GM21367 (cell line): ENCODE measurements at regions not wholly inside any gene's neighbourhood (a gene's known extent, or its start where the extent isn't known, plus 50 kb on each side); places are given as distances from the start of the nearest gene placed in this dataset.
"Not testable (repeated sequence)": the region's sequence is repeated elsewhere in the genome, so short reads cannot be mapped to it uniquely, and the experiment has no call there.

Source experiments
- ATAC-seq: cut with Tn5 transposase; IDR thresholded peaks from one replicate; pipeline ENCODE4 v1.9.1; 2021; ENCODE audit not compliant: unreplicated experiment

DNA sequence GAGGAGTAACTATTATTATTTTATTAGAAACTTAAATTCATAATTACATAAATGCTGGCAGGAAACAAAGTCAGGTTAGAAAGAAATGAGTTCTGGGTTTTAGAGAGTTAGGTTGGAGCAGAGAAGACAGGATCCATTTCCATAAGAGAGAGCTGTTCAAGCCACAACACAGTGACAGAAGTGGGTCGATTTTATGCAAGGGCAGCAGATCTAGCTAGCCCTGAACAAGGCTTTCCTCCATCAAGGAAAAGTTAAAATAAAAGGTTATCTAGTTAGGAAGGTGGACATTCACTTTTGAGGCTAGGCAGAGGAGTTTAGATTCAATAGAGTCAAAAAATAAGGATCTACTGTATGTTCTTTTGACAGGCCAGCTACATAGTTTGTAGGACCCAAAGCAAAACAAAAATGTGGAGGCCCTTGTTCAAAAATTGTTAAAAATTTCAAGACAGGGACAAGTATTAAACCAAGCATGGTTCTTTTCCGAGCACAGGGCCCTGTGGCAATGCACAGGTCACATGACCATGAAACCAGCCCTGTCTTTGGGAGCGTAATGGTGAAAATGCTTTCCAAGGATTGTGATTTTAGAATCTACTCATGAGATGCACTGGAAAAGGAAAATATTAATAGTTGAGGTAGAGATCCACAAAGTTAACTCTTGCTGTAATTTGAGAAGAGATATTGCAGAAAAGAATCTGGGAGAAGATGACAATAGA, 91.2 kb upstream of the CREB1 start:
- no peak for ATAC-seq

- ATAC-seq = not testable (repeated sequence)
These were observed 89.9 kb upstream of the CREB1 start for GRCh38 chr2:207439881-207440280.

DNA sequence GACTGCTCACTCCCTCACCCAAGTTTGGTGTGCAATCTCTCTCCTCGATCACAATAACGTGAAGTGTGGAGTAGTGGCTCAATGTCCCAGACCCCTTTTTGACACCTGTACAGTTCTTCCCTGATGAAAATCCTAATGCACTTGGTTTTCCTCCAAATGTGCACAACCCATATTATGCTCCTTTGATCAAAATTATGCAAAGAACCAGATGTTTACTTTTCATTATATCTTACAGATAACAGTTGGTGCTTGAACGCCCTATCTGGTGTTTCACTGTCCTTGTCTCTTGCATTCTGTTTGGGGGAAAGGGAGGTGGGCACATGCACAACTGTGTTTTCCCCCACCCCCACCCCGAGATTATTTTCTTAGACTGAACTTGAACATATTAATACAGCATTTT, 85.0 kb upstream of the CREB1 start:
- ATAC-seq = no peak

DNA sequence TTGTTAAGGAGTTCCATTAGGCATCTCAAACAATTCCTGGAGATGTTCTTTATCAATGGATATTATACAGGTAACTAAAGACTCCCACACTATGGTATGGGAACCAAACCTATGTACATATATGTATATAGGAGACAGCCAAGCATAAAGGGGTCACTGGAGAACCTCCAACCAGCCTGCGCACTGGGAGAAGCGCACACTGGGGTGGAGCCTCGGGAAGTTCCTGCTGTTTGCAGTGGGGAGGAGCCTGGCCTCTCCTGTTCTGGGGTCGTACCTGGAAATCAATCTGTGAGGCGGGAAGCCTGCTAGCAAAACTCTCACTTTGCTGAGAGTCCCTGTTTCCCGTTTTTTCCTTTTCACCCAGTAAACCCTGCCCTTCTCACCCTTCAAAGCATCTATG, 83.1 kb upstream of the CREB1 start:
- ATAC-seq = no peak

DNA sequence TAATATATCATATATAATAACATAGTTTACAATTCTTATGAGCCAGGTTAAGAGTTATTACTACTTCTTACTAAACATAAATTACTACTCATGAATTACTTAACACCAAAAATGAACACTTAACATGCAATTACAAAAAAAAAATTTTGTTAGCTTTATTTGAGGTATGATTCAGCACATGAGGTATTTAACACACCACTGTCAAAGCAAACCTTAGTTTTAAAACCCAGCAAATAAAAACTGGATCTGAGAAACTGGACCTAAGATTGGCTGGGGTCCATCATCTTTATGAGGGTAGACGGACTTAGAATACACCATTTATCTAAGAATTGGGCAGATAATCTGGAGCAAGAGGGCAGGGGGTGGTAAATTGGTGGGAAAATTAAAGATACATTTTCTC, 81.8 kb upstream of the CREB1 start:
- ATAC-seq = no peak

DNA sequence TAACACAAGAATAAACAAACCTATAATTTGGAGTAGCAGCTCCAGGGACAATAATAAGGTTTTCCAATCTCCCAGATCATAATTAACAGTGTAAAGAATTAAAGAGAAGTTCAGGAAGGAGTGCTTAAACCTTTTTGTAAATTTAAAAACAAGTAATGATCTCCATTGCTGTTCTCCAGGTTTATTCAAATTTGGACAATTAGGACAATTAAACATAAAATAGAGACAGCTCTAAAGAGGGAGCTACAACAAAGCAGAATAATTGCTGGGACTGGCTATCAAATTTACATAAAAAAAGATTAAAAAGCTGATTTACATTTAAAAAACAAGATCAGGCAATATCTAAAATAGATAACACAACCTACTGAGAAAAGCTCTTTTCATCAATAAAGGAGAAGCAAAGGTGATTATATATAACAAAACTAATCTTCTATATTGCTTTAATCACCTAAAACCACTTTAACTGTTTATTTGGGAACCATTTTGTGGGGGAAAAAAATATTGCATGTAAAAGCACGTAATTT, 80.1 kb upstream of the CREB1 start:
- no peak for ATAC-seq

DNA sequence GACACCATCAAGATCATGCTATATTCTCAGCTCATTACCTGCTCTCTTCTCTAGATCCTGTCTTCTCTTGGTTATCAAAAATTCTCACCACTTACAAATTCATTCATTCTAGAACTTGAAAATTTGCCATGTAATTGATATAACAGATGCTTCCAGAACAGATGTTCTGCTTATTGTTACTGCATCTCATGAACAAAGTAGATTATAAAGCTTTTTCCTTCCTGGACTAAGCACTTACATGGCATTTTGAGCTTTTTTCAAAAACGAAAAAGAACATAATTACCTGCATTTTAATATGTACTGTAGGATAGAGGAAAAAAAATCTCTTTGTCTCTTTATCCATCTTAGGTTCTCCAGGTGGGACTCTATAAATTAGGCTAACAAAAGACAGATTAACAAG, 79.6 kb upstream of the CREB1 start:
- ATAC-seq = no peak

DNA sequence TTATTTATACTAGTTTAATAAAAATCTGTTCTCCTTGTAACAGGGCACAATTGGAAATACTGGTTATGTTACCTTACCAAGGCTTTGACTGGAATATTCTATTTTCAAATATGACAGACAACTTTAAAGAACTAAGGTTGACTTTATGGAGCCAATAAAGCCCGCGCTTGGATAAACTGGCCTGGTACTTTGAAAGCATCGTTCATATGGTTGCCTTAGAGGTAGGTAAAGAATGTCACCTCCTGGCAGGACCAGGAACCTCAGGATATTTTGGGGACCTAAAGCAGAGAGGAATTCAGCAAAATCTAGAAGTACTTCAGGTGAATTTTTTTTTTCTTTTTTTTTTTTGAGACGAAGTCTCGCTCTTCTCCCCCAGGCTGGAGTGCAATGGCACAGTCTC, 71.2 kb upstream of the CREB1 start:
- ATAC-seq = no peak

DNA sequence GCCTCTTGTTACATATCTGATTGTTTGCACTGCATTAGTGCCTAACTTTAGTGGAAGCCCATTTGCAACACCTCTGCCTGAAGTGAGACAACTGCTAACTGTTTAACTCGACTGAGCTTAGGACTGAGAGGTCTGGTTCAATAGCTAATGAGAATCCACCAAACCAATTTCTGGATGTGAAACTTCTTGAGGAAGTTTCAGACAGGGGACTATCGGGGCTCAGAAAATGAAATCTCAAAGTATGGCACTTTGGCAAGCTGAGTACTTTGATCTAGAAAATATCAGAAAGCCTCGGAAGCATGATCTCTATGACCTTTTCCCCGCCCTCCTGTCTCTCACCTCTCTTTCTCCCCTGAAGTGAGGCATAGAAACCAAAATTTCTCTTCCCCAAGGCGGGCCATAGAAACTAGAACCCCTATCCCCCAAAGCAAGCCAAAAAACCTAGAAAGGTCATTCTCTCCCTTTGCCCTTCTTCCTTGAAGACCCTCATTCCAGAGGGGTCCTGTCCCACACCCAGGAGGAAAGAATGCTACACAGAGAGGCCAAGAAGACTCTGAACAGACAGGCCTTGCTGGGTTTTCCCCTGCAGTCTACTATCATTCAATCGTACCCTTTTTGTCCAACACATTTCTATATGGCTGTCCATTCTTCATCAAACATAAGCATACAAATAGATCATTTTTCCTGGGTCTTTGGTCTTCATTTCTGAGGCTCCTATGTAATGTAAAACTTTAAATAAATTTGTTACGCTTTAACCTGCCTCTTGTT, 69.6 kb upstream of the CREB1 start:
- ATAC-seq = peak; percentile 78

GRCh38 chr2:207463433-207463832, 66.3 kb upstream of the CREB1 start:
- no peak for ATAC-seq

GRCh38 chr2:207464007-207464406, 65.8 kb upstream of the CREB1 start:
- no peak for ATAC-seq

GRCh38 chr2:207465894-207466293, 63.9 kb upstream of the CREB1 start:
- ATAC-seq = no peak

DNA sequence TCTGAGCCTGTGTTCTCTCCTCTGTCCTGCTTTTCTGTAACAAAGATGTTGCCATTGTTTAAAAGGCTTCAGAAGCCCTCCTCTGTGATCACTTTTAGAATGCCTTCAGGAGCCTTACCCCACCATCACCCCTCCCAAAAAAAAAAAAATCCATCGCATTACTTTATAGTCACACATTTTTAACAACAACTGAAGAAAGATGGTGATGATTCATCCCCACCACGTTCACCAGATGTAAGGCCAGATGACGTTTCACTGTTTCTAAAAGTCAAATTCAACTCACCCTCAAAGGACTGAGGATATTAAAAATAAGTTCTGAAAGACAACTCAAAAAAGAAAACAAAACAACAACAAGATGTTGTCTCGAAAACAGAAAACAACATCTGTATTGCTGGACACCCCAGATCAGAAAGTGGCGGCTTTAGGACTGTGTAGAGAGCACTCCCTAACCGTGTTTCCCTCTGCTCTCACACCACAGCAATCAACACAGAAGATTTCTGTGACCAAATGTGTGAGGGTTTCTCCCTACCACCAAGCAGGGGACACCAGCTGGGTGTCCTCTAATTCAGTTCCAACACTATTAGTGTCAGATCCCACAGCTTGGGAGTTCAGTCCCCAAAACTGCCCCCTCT, 61.9 kb upstream of the CREB1 start:
- no peak for ATAC-seq

DNA sequence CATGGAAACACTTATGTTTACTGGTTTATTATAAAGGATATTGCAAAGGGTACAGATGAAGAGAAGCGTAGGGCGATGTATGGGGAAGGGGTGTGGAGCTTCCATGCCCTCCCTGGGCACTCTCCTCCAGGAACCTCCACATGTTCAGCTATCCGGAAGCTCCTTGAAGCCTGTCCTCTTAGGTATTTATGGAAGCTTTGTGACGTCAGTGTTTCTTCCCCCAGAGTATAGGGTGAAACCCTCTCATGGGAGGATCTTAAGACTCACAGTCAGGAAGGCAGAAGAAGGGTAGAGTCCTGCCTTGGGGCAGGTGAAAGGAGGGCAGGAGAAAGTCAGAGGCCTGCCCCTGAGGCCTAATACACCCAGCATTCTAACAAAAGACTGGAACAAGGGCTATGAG, 61.3 kb upstream of the CREB1 start:
- ATAC-seq = no peak

DNA sequence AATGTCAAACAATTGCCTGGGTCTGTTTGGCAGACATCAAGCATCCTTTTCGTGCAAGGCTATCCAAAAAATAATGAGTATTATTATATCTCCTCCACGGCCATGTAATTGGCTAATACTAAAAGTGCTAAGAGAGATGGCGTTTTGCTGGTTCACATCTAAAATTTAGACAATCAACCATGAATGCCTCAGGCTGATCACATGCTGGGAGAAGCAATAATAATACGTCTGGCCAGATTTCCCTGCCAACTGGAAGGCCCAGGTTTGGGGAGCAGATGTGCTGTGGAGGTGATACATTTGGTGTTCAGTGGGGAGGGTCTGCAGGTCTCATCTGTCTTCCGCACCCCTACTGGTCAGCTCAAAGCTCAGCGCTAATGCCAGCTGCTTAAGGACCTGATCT, 60.3 kb upstream of the CREB1 start:
- no peak for ATAC-seq

DNA sequence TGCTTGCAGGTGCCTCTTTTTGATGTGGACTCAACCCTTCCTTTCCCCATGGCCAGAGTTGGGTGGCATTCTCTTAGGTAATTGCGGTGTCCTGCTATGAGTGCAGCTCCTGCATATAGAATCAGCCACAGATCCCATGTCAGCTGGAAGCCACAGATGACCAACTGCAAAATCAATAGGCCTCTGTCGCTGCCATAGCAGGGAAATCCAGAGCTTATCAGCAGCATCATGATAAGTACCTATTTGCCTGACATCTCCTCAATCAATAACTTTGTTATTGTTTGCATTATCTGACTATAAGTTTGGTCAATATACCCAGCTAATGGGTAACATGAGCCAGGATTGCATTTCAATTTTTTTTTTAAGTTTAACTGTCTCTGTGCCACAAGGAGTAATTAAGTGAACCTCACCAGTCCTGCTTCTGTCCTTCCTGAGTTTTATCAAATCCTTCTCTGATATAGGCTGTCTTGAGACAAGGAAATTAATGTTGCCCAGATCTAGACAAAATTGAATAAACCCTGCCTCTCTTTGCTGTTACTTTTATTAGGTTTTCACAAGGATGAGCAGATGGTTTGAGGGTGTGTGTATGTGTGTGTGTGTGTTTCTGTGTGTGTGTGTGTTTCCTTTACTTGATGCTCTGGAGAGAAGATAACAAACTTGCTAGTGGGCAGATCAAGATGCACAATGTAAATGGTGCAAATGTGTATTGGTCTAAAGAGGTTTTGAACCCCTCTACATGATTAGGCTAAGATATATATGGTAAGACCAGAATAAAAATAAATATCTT, 59.6 kb upstream of the CREB1 start:
- no peak for ATAC-seq

GRCh38 chr2:207471261-207471660, 58.5 kb upstream of the CREB1 start:
- ATAC-seq = no peak

- ATAC-seq = no peak
These were observed 57.3 kb upstream of the CREB1 start for GRCh38 chr2:207472343-207473048.

- no peak for ATAC-seq
These were observed 56.5 kb upstream of the CREB1 start for GRCh38 chr2:207473049-207473930.

DNA sequence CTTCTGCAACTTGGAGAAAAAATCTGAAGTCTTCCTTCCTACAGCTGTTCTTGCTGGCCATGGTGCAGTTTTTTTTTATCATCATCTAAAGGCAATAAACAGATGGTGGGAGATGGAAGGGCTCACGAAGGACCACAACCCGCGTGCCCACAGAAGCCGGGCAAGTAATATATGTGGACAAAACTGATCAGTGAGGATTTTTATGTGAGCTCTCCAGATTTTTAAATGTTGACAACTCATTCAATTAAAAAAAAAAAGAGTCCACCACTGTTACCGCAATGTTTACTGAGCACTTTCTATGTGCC, 55.9 kb upstream of the CREB1 start:
- no peak for ATAC-seq
